IMR-90 (cell line): ENCODE measurements at regions not wholly inside any gene's neighbourhood (a gene's known extent, or its start where the extent isn't known, plus 50 kb on each side); places are given as distances from the start of the nearest gene placed in this dataset.

Source experiments
- BHLHE40 ChIP-seq: fragments of 150-350 bp; IDR thresholded peaks from 2 replicates; pipeline ENCODE4 v1.6.1; 2016; ENCODE audit warnings: mild to moderate bottlenecking, low read depth, low read length
- CEBPB ChIP-seq: IDR thresholded peaks from 2 replicates; pipeline ENCODE4 v1.6.1; 2012; ENCODE audit warnings: low read depth, low read length, improper control_type of control experiment
- ELK1 ChIP-seq: fragments of 150-350 bp; IDR thresholded peaks from 2 replicates; pipeline ENCODE4 v1.6.1; 2016; ENCODE audit warnings: low read depth, mild to moderate bottlenecking, low read length, moderate library complexity, borderline replicate concordance
- FOS ChIP-seq: fragments of 150-350 bp; IDR thresholded peaks from 2 replicates; pipeline ENCODE4 v1.6.1; 2016; ENCODE audit warnings: low read depth, low read length
- MAZ ChIP-seq: IDR thresholded peaks from 2 replicates; pipeline ENCODE4 v1.6.1; 2012; ENCODE audit warnings: low read depth, mild to moderate bottlenecking, low read length, improper control_type of control experiment, moderate library complexity, borderline replicate concordance
- MXI1 ChIP-seq: IDR thresholded peaks from 2 replicates; pipeline ENCODE4 v1.6.1; 2012; ENCODE audit warnings: low read depth, mild to moderate bottlenecking, low read length, moderate library complexity, borderline replicate concordance
- POLR2A ChIP-seq: IDR thresholded peaks from 2 replicates; pipeline ENCODE4 v1.6.1; 2012; ENCODE audit warnings: mild to moderate bottlenecking, low read depth, low read length
- RAD21 ChIP-seq: IDR thresholded peaks from 2 replicates; pipeline ENCODE4 v1.6.1; 2012; ENCODE audit warnings: low read length, improper control_type of control experiment
- RCOR1 ChIP-seq: IDR thresholded peaks from 2 replicates; pipeline ENCODE4 v1.6.1; 2012; ENCODE audit warnings: mild to moderate bottlenecking, low read length, improper control_type of control experiment; ENCODE audit not compliant: insufficient replicate concordance
- TF ChIP-seq, protein P1 (sequence below): conservative IDR thresholded peaks from 2 replicates; pipeline ENCODE4 v1.5.1; 2012; ENCODE audit warnings: mild to moderate bottlenecking, low read depth, low read length, improper control_type of control experiment

DNA sequence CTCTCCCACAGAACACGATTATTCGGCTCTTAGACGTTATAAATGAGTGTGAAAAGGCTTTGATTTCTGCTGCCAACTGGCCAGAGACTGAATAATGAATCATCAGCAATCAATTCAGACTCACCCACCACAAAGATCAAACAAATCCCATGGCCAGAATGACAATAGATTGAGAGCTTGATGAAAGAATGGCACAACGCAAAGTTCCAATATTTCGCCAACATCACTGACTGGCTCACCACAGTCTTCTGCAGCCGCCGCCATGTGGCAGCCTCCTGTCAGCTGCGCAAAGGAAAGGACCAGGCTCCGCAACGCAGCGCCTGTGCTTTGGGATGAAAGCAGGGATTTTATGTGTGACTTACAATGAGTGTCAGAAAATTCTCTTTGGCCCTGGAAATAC lies 104.4 kb upstream of the SOX11 start:
- TF ChIP-seq, protein P1, sequence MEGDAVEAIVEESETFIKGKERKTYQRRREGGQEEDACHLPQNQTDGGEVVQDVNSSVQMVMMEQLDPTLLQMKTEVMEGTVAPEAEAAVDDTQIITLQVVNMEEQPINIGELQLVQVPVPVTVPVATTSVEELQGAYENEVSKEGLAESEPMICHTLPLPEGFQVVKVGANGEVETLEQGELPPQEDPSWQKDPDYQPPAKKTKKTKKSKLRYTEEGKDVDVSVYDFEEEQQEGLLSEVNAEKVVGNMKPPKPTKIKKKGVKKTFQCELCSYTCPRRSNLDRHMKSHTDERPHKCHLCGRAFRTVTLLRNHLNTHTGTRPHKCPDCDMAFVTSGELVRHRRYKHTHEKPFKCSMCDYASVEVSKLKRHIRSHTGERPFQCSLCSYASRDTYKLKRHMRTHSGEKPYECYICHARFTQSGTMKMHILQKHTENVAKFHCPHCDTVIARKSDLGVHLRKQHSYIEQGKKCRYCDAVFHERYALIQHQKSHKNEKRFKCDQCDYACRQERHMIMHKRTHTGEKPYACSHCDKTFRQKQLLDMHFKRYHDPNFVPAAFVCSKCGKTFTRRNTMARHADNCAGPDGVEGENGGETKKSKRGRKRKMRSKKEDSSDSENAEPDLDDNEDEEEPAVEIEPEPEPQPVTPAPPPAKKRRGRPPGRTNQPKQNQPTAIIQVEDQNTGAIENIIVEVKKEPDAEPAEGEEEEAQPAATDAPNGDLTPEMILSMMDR = no peak
- no peak for TF ChIP-seq FOS
- TF ChIP-seq CEBPB = no peak
- TF ChIP-seq MAZ = no peak
- no peak for TF ChIP-seq BHLHE40
- no peak for TF ChIP-seq MXI1
- TF ChIP-seq POLR2A = no peak
- TF ChIP-seq ELK1 = no peak
- TF ChIP-seq RAD21 = no peak
- no peak for TF ChIP-seq RCOR1
